Esophagus muscularis mucosa (tissue), 4 donors: ENCODE measurements at regions not wholly inside any gene's neighbourhood (a gene's known extent, or its start where the extent isn't known, plus 50 kb on each side); places are given as distances from the start of the nearest gene placed in this dataset.

Source experiments
- CTCF ChIP-seq, 3 experiments: fragments of 200-600 bp in 2 of 3; fragments of 450-650 bp in 1 of 3; sonication (generic) in 2 of 3; IDR thresholded peaks; one replicate each; pipeline ENCODE4 v1.5.1; 2017 to 2019; ENCODE audit warnings: antibody characterized with exemption in 3 of 3, mild to moderate bottlenecking in 2 of 3, moderate library complexity in 1 of 3
- EP300 ChIP-seq: sonication (generic); formaldehyde crosslinking; IDR thresholded peaks from one replicate; pipeline ENCODE4 v1.6.1; 2017; ENCODE audit warnings: antibody characterized with exemption
- POLR2A ChIP-seq: fragments of 450-650 bp; IDR thresholded peaks from one replicate; pipeline ENCODE4 v1.6.1; 2017; ENCODE audit warnings: antibody characterized with exemption, moderate library complexity, mild to moderate bottlenecking, low read depth
- POLR2AphosphoS5 ChIP-seq, 2 donors: sonication (generic); formaldehyde crosslinking; IDR thresholded peaks; one replicate each; pipeline ENCODE4 v1.6.1; 2017; ENCODE audit warnings: antibody characterized with exemption in 2 of 2

- TF ChIP-seq CTCF (IDR thresholded peaks at IDR 0.05) (no peak), POLR2A (no peak), POLR2AphosphoS5 (IDR thresholded peaks at IDR 0.05) (no peak), EP300 (no peak)
These were observed 402.4 kb upstream of the C2CD4B start for GRCh38 chr15:62567501-62567900.
